ENCODE measurements at regions not wholly inside any gene's neighbourhood (a gene's known extent, or its start where the extent isn't known, plus 50 kb on each side); places are given as distances from the start of the nearest gene placed in this dataset.

GRCh38 chrX:34999702-35000101, 57.1 kb downstream of the FAM47B start:
- ChIA-PET CTCF (ENCODE audit: partially characterized antibody) (no interaction called here), POLR2A (ENCODE audit: partially characterized antibody) (no interaction called here)
- H3K9me3 Mint-ChIP-seq, result peaks cover 0 to 11% (median 0%) of the 10 kb centered on the region in 8 donors
- H3K27ac ChIP-seq (ENCODE audit: low read depth, low read length), result no peak overlapping the region
- no peaks in the 10 kb centered on the region for H3K4me1 Mint-ChIP-seq
- no peak overlapping the region for H3K4me3 ChIP-seq (ENCODE audit: low read length in 2 of 2)
- H3K27me3 Mint-ChIP-seq, result no peaks in the 10 kb centered on the region
- H3K9me3 ChIP-seq (ENCODE audit: control insufficient read depth in 1 of 2, low read length in 2 of 2), result no peaks in the 10 kb centered on the region
- no peaks in the 10 kb centered on the region for H3K36me3 Mint-ChIP-seq
- no peaks in the 10 kb centered on the region for H3K27me3 ChIP-seq (ENCODE audit: insufficient read depth, low read length)
- H3K27ac Mint-ChIP-seq, result no peak overlapping the region
- no peaks in the 10 kb centered on the region for H3K4me1 ChIP-seq (ENCODE audit: insufficient read depth, low read length)
- intact Hi-C loops (cut with micrococcal nuclease), result no loop called here
- no peak for DNase-seq
- H3K4me3 Mint-ChIP-seq, result no peak overlapping the region
- H3K36me3 ChIP-seq (ENCODE audit: insufficient read depth, low read length), result no peaks in the 10 kb centered on the region

DNA sequence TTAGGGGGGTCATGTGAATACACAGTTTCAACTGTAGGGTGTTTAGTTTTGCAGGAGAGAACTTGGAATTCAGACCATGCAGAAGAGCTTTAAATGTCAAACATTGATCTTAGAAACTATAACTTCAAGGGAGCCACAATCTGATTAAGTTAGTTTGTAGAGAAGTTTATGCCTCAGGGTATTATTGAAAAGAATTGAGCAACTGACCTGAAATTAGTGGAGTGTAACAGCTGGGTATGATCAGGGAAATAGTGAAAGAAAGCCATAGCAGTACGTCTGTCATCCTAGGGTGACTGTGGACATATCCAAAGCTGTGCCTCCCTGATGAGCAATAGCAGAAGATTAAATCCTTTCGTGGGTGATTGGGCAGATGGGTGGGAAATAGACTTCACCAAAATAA, 63.8 kb downstream of the FAM47B start:
- intact Hi-C loops (cut with micrococcal nuclease), result no loop called here
- H3K27ac Mint-ChIP-seq, result no peak overlapping the region
- peaks cover 0 to 8% (median 5%) of the 10 kb centered on the region in 8 donors for H3K9me3 Mint-ChIP-seq
- no peak overlapping the region for H3K4me3 Mint-ChIP-seq
- no peaks in the 10 kb centered on the region for H3K4me1 Mint-ChIP-seq
- Histone ChIP-seq H3K36me3 (ENCODE audit: insufficient read depth, low read length) (no peaks in the 10 kb centered on the region), H3K9me3 (ENCODE audit: control insufficient read depth in 1 of 2, low read length in 2 of 2) (no peaks in the 10 kb centered on the region), H3K27me3 (ENCODE audit: insufficient read depth, low read length) (no peaks in the 10 kb centered on the region), H3K27ac (ENCODE audit: low read depth, low read length) (no peak overlapping the region), H3K4me3 (ENCODE audit: low read length in 2 of 2) (no peak overlapping the region), H3K4me1 (ENCODE audit: insufficient read depth, low read length) (no peaks in the 10 kb centered on the region)
- no peaks in the 10 kb centered on the region for H3K36me3 Mint-ChIP-seq
- ChIA-PET POLR2A (ENCODE audit: partially characterized antibody) (no interaction called here), CTCF (ENCODE audit: partially characterized antibody) (no interaction called here)
- DNase-seq, result no peak
- no peaks in the 10 kb centered on the region for H3K27me3 Mint-ChIP-seq

- ChIA-PET CTCF (ENCODE audit: partially characterized antibody) (no interaction called here), POLR2A (ENCODE audit: partially characterized antibody) (no interaction called here)
- Mint-ChIP-seq H3K4me3 (no peak overlapping the region), H3K36me3 (no peaks in the 10 kb centered on the region), H3K27me3 (no peaks in the 10 kb centered on the region), H3K9me3 (peaks cover 0 to 16% (median 7%) of the 10 kb centered on the region in 8 donors), H3K4me1 (no peaks in the 10 kb centered on the region), H3K27ac (no peak overlapping the region)
- Histone ChIP-seq H3K4me3 (ENCODE audit: low read length in 2 of 2) (no peak overlapping the region), H3K9me3 (ENCODE audit: control insufficient read depth in 1 of 2, low read length in 2 of 2) (no peaks in the 10 kb centered on the region), H3K36me3 (ENCODE audit: insufficient read depth, low read length) (no peaks in the 10 kb centered on the region), H3K27me3 (ENCODE audit: insufficient read depth, low read length) (no peaks in the 10 kb centered on the region), H3K4me1 (ENCODE audit: insufficient read depth, low read length) (no peaks in the 10 kb centered on the region), H3K27ac (ENCODE audit: low read depth, low read length) (no peak overlapping the region)
- DNase-seq, result no peak
- intact Hi-C loops (cut with micrococcal nuclease), result no loop called here
Measured at GRCh38 chrX:35015621-35016020, 73.0 kb downstream of the FAM47B start.

DNA sequence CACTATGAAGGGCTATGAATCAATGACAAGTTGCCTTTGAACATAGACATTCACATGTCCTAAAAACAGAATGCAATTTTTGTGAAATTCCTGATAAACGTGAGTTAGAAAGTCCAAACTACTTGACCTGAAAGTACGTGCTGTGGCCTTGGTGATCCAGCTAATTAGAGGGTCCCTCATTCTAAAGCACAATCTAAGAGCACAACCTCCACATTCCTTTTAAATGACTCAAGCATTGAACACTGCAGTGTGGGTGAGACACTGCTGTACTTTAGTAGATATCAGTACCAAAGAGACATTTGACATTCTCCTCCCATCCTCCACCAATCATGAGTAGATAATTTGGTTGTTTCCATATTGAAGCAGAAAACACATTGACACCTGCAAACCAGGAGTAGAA, 73.5 kb downstream of the FAM47B start:
- Mint-ChIP-seq H3K27ac (no peak overlapping the region), H3K27me3 (no peaks in the 10 kb centered on the region), H3K4me3 (no peak overlapping the region), H3K36me3 (no peaks in the 10 kb centered on the region), H3K4me1 (no peaks in the 10 kb centered on the region), H3K9me3 (peaks cover 0 to 16% (median 7%) of the 10 kb centered on the region in 8 donors)
- ChIA-PET CTCF (ENCODE audit: partially characterized antibody) (no interaction called here), POLR2A (ENCODE audit: partially characterized antibody) (no interaction called here)
- DNase-seq, result no peak
- H3K27me3 ChIP-seq (ENCODE audit: insufficient read depth, low read length), result no peaks in the 10 kb centered on the region
- no peaks in the 10 kb centered on the region for H3K4me1 ChIP-seq (ENCODE audit: insufficient read depth, low read length)
- H3K9me3 ChIP-seq (ENCODE audit: control insufficient read depth in 1 of 2, low read length in 2 of 2), result no peaks in the 10 kb centered on the region
- H3K36me3 ChIP-seq (ENCODE audit: insufficient read depth, low read length), result no peaks in the 10 kb centered on the region
- intact Hi-C loops (cut with micrococcal nuclease), result no loop called here
- H3K27ac ChIP-seq (ENCODE audit: low read depth, low read length), result no peak overlapping the region
- H3K4me3 ChIP-seq (ENCODE audit: low read length in 2 of 2), result no peak overlapping the region

DNA sequence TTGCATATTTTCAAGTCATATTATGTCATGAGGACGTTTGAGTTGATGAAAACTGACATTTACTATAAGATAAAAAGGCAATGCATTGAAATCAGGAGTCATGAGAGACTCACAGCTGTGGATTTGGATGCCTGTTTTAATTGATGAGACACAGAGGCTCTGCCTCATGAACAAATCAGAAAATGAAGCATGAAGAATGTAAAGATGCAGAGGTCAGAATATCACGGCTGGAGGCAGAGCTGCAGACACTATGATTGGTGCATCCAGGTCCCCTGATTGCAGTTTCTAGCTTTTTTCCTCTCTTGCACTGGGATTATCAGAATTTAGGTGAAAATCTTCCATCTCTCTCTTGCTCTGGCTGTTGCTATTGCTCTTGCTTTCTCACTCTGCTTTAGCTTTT, 74.7 kb downstream of the FAM47B start:
- Mint-ChIP-seq H3K9me3 (peaks cover 0 to 10% (median 6%) of the 10 kb centered on the region in 8 donors), H3K27ac (no peak overlapping the region), H3K4me1 (no peaks in the 10 kb centered on the region), H3K27me3 (no peaks in the 10 kb centered on the region), H3K36me3 (no peaks in the 10 kb centered on the region), H3K4me3 (no peak overlapping the region)
- Histone ChIP-seq H3K27ac (ENCODE audit: low read depth, low read length) (no peak overlapping the region), H3K27me3 (ENCODE audit: insufficient read depth, low read length) (no peaks in the 10 kb centered on the region), H3K4me1 (ENCODE audit: insufficient read depth, low read length) (no peaks in the 10 kb centered on the region), H3K4me3 (ENCODE audit: low read length in 2 of 2) (no peak overlapping the region), H3K9me3 (ENCODE audit: control insufficient read depth in 1 of 2, low read length in 2 of 2) (no peaks in the 10 kb centered on the region), H3K36me3 (ENCODE audit: insufficient read depth, low read length) (no peaks in the 10 kb centered on the region)
- CTCF ChIA-PET (ENCODE audit: partially characterized antibody), result no interaction called here
- no peak for DNase-seq
- POLR2A ChIA-PET (ENCODE audit: partially characterized antibody), result no interaction called here
- intact Hi-C loops (cut with micrococcal nuclease), result no loop called here

DNA sequence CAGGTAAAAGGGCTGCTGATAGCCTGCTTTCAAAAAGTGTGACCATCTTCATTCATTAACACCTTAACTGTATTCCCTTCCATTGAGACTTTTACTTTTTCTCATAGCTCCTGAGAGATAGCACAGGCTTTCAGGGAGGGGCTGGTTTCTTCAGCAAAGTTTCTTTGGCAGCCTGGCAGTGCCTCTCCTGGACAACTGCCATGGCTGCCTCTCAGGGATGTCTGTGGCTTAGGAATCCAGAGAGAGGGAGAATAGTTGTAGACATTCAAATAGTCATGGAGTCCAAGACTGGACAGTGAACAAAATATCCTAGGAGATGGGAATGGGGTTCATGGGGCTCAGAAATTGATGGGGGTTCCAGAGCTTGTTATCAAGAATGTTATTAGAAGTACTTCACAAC, 81.1 kb downstream of the FAM47B start:
- CTCF ChIA-PET (ENCODE audit: partially characterized antibody), result no interaction called here
- Histone ChIP-seq H3K36me3 (ENCODE audit: insufficient read depth, low read length) (no peaks in the 10 kb centered on the region), H3K4me3 (ENCODE audit: low read length in 2 of 2) (no peak overlapping the region), H3K4me1 (ENCODE audit: insufficient read depth, low read length) (no peaks in the 10 kb centered on the region), H3K27me3 (ENCODE audit: insufficient read depth, low read length) (no peaks in the 10 kb centered on the region), H3K9me3 (ENCODE audit: control insufficient read depth in 1 of 2, low read length in 2 of 2) (no peaks in the 10 kb centered on the region), H3K27ac (ENCODE audit: low read depth, low read length) (no peak overlapping the region)
- no peaks in the 10 kb centered on the region for H3K4me1 Mint-ChIP-seq
- no peak overlapping the region for H3K27ac Mint-ChIP-seq
- POLR2A ChIA-PET (ENCODE audit: partially characterized antibody), result no interaction called here
- no peaks in the 10 kb centered on the region for H3K36me3 Mint-ChIP-seq
- H3K9me3 Mint-ChIP-seq, result peaks cover 0 to 4% (median 1%) of the 10 kb centered on the region in 8 donors
- intact Hi-C loops (cut with micrococcal nuclease), result no loop called here
- H3K4me3 Mint-ChIP-seq, result no peak overlapping the region
- DNase-seq, result no peak
- H3K27me3 Mint-ChIP-seq, result no peaks in the 10 kb centered on the region

- POLR2A ChIA-PET (ENCODE audit: partially characterized antibody), result no interaction called here
- no peaks in the 10 kb centered on the region for H3K4me1 Mint-ChIP-seq
Measured at GRCh38 chrX:35025820-35026219, 83.2 kb downstream of the FAM47B start.

DNA sequence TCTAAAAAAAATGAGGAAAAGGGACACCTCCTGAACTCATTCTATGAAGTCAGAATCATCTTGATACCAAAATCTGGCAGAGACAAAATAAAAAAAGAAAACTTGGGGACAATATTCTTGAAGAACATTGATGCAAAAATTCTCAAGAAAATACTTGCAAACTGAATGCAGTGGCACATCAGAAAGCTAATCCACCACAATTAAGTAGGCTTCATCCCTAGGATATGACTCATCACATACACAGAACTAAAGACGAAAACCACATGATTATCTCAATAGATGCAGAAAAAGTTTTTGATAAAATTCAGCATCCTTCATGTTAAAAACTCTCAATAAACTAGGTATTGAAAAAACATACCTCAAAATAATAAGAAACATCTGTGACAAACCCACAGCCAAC, 98.3 kb downstream of the FAM47B start:
- Mint-ChIP-seq H3K36me3 (no peaks in the 10 kb centered on the region), H3K4me3 (no peak overlapping the region), H3K27ac (no peak overlapping the region), H3K9me3 (peaks cover 0 to 19% (median 5%) of the 10 kb centered on the region in 8 donors), H3K4me1 (no peaks in the 10 kb centered on the region), H3K27me3 (no peaks in the 10 kb centered on the region)
- no peaks in the 10 kb centered on the region for H3K4me1 ChIP-seq (ENCODE audit: insufficient read depth, low read length)
- H3K4me3 ChIP-seq (ENCODE audit: low read length in 2 of 2), result no peak overlapping the region
- no peaks in the 10 kb centered on the region for H3K36me3 ChIP-seq (ENCODE audit: insufficient read depth, low read length)
- H3K27me3 ChIP-seq (ENCODE audit: insufficient read depth, low read length), result no peaks in the 10 kb centered on the region
- H3K27ac ChIP-seq (ENCODE audit: low read depth, low read length), result no peak overlapping the region
- no peak for DNase-seq
- H3K9me3 ChIP-seq (ENCODE audit: control insufficient read depth in 1 of 2, low read length in 2 of 2), result no peaks in the 10 kb centered on the region
- POLR2A ChIA-PET (ENCODE audit: partially characterized antibody), result no interaction called here
- CTCF ChIA-PET (ENCODE audit: partially characterized antibody), result no interaction called here
- intact Hi-C loops (cut with micrococcal nuclease), result no loop called here

More at GRCh38 chrX:35025820-35026219, 83.2 kb downstream of the FAM47B start:
- Mint-ChIP-seq H3K9me3 (peaks cover 0 to 4% (median under 1%) of the 10 kb centered on the region in 8 donors), H3K4me3 (no peak overlapping the region), H3K27ac (no peak overlapping the region), H3K27me3 (no peaks in the 10 kb centered on the region), H3K36me3 (no peaks in the 10 kb centered on the region)
- Histone ChIP-seq H3K27me3 (ENCODE audit: insufficient read depth, low read length) (no peaks in the 10 kb centered on the region), H3K36me3 (ENCODE audit: insufficient read depth, low read length) (no peaks in the 10 kb centered on the region), H3K4me3 (ENCODE audit: low read length in 2 of 2) (no peak overlapping the region), H3K9me3 (ENCODE audit: control insufficient read depth in 1 of 2, low read length in 2 of 2) (no peaks in the 10 kb centered on the region), H3K4me1 (ENCODE audit: insufficient read depth, low read length) (no peaks in the 10 kb centered on the region), H3K27ac (ENCODE audit: low read depth, low read length) (no peak overlapping the region)
- CTCF ChIA-PET (ENCODE audit: partially characterized antibody), result no interaction called here
- intact Hi-C loops (cut with micrococcal nuclease), result no loop called here
- no peak for DNase-seq

All from CD4-positive, alpha-beta memory T cell (primary cell).